Right lobe of liver (tissue), 6 donors: ENCODE measurements at regions not wholly inside any gene's neighbourhood (a gene's known extent, or its start where the extent isn't known, plus 50 kb on each side); places are given as distances from the start of the nearest gene placed in this dataset.

ENCODE experiments used
- ATAC-seq, 4 donors: fragments of 200-7000 bp; cut with Tn5 transposase; one replicate each; pipeline ENCODE4 v1.9.1; 2020; ENCODE audit warnings: mild to moderate bottlenecking in 4 of 4, moderate library complexity in 4 of 4
- DNase-seq, 3 donors: peaks; one replicate each; pipeline ENCODE4 v3.0.0-alpha.2; 2020
- H3K27ac ChIP-seq, 3 donors: fragments of 200-600 bp; one replicate each; pipeline ENCODE4 v1.8.0; 2022
- H3K27me3 ChIP-seq, 2 donors: fragments of 200-600 bp; one replicate each; pipeline ENCODE4 v1.8.0; 2022
- H3K36me3 ChIP-seq, 4 donors: fragments of 200-600 bp; sonication (generic) in 1 of 4; one replicate each; pipeline versions ENCODE4 v1.5.1 to v1.8.0; 2017 to 2022; ENCODE audit warnings: control low read depth in 1 of 4
- H3K4me1 ChIP-seq, 4 donors: fragments of 200-600 bp; sonication (generic) in 1 of 4; one replicate each; pipeline versions ENCODE4 v1.5.1 to v1.8.0; 2017 to 2022; ENCODE audit warnings: control low read depth in 1 of 4
- H3K4me3 ChIP-seq, 3 donors: fragments of 200-600 bp; one replicate each; pipeline ENCODE4 v1.8.0; 2022
- H3K9me3 ChIP-seq, 4 donors: fragments of 200-600 bp; sonication (generic) in 1 of 4; one replicate each; pipeline versions ENCODE4 v1.5.1 to v1.8.0; 2017 to 2022; ENCODE audit warnings: control low read depth in 1 of 4
- POLR2A ChIP-seq: fragments of 450-650 bp; IDR thresholded peaks from one replicate; pipeline ENCODE4 v1.6.1; 2017; ENCODE audit warnings: antibody characterized with exemption, mild to moderate bottlenecking
- WGBS: methylation state at CpG from one replicate; pipeline ENCODE4 v1.1.6; 2018; ENCODE audit warnings: low coverage, low lambda C conversion rate; ENCODE audit not compliant: insufficient coverage; ENCODE audit errors: missing lambda C conversion rate; 5-methylcytosine and 5-hydroxymethylcytosine counted together
- intact Hi-C, 2 donors: fragments of 100-400 bp; cut with DNase I; formaldehyde crosslinking; loops; one replicate each; pipeline versions ENCODE4 v1.11.2 to v1.14.1; 2022
- TF ChIP-seq, protein P1 (sequence below), 4 donors: fragments of 200-600 bp in 3 of 4; fragments of 450-650 bp in 1 of 4; IDR thresholded peaks; one replicate each; pipeline versions ENCODE4 v1.5.1 to v1.8.0; 2016 to 2022; ENCODE audit warnings: antibody characterized with exemption in 4 of 4, mild to moderate bottlenecking in 2 of 4
- donor health status: DM: no; HTN: yes; CAD: no.
- donor health status: DM: no; HTN: no; CAD: no.
- donor health status: DM: no; HTN: no; CAD: no.
- donor health status: DM: no; HTN: yes; CAD: no.
- donor health status: DM: no; HTN: yes; CAD: no.

DNA sequence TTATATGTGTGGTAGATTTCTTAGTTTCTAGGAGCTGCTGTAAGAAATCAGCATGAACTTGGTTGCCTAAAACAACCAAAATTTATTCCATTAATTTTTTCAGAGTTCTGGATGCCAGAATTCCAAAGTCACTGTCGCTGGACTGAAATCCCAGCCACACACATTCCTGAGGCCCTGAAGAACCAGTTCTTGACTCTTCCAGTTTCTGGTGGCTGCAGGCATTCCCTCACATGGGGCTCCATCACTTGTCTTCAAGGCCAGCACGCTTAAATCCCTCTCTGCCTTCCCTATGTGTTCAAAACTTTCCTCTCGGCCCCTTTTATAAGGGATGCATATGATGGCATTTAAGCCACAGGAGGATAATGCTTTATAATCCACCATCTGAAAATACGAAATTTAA is 1237.5 kb upstream of the CDH9 start:
- Histone ChIP-seq H3K4me1 (no peaks in the 10 kb centered on the region), H3K27me3 (no peaks in the 10 kb centered on the region), H3K4me3 (no peak overlapping the region), H3K27ac (no peak overlapping the region), H3K36me3 (no peaks in the 10 kb centered on the region), H3K9me3 (no peaks in the 10 kb centered on the region)
- no peak for DNase-seq
- no peak for ATAC-seq
- 36% methylated on average over 4 of the region's 4 CpGs for WGBS
- intact Hi-C loops: no loop called here
- TF ChIP-seq, protein P1, sequence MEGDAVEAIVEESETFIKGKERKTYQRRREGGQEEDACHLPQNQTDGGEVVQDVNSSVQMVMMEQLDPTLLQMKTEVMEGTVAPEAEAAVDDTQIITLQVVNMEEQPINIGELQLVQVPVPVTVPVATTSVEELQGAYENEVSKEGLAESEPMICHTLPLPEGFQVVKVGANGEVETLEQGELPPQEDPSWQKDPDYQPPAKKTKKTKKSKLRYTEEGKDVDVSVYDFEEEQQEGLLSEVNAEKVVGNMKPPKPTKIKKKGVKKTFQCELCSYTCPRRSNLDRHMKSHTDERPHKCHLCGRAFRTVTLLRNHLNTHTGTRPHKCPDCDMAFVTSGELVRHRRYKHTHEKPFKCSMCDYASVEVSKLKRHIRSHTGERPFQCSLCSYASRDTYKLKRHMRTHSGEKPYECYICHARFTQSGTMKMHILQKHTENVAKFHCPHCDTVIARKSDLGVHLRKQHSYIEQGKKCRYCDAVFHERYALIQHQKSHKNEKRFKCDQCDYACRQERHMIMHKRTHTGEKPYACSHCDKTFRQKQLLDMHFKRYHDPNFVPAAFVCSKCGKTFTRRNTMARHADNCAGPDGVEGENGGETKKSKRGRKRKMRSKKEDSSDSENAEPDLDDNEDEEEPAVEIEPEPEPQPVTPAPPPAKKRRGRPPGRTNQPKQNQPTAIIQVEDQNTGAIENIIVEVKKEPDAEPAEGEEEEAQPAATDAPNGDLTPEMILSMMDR (IDR thresholded peaks at IDR 0.05): no peak
- no peak for TF ChIP-seq POLR2A

DNA sequence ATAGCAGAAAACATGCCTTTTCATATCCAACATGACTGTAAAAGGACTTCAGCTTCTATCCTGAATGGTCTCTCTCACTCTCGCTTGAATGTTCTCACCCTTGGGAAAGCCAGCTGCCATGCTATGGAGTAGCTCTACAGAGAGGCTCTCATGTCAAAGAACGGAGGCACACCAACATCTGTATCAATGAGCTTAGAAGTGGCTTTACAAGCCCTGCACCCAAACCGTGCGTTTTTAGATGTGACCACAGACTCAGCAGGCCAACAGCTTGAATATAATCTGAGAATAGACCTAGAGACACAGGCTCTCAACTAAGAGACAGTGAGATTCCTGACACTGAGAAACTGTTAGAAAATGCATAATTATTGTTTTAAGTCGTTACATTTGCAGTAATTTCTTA is 1231.6 kb upstream of the CDH9 start:
- Histone ChIP-seq H3K4me1 (no peaks in the 10 kb centered on the region), H3K4me3 (no peak overlapping the region), H3K27ac (no peak overlapping the region), H3K9me3 (no peaks in the 10 kb centered on the region), H3K36me3 (no peaks in the 10 kb centered on the region), H3K27me3 (no peaks in the 10 kb centered on the region)
- WGBS: 39% methylated on average over 5 of the region's 5 CpGs
- ATAC-seq: no peak
- no peak for DNase-seq
- TF ChIP-seq POLR2A: no peak
- TF ChIP-seq, protein P1 (IDR thresholded peaks at IDR 0.05): no peak
- intact Hi-C loops: no loop called here

DNA sequence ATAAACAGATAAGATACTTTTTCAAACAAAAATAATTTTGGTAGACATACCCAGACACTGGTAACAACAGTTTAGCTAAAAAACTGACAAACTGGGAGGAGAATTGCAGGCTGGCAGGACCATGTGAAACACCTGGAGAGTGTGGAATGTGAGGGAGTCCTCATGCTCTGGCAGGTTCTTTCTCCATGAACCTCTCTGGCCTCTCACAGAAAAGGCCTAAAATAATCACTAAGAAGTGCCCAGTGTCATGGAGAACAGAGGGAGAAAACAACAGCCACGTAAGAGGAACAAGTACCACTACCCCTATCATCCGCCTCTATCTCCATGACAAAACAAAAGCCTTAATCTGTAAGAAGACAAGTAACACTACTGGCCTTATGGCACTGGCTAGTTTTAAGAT is 1227.5 kb upstream of the CDH9 start:
- Histone ChIP-seq H3K4me3 (no peak overlapping the region), H3K36me3 (no peaks in the 10 kb centered on the region), H3K27me3 (no peaks in the 10 kb centered on the region), H3K9me3 (no peaks in the 10 kb centered on the region), H3K27ac (no peak overlapping the region), H3K4me1 (no peaks in the 10 kb centered on the region)
- DNase-seq: no peak
- TF ChIP-seq, protein P1 (IDR thresholded peaks at IDR 0.05): no peak
- no peak for TF ChIP-seq POLR2A
- no peak for ATAC-seq
- intact Hi-C loops: no loop called here
- WGBS: 65% methylated on average over 2 of the region's 2 CpGs

DNA sequence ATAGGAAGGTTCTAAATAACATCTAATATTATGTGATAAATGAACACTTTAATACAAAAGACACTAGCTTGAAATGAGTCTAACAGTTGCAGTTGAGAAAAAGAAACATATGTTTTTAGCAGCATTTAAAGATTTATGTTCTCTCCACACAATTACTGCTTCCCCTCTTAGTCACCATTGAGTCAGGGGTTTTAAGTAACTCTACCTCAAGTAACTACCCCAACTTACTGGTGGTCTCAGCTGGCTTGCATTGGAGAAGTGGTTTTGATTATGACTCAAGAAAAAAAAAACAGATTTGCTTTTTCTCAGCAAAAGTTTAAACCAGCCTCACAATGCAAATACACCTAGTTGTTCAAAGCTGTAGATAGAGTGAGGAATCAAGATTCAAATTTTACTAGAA is 1216.5 kb upstream of the CDH9 start:
- no peak overlapping the region for H3K27ac ChIP-seq
- no peaks in the 10 kb centered on the region for H3K27me3 ChIP-seq
- ATAC-seq (no peak), DNase-seq (no peak)
- H3K36me3 ChIP-seq: no peaks in the 10 kb centered on the region
- H3K4me3 ChIP-seq: no peak overlapping the region
- H3K4me1 ChIP-seq: no peaks in the 10 kb centered on the region
- intact Hi-C loops: no loop called here
- no peaks in the 10 kb centered on the region for H3K9me3 ChIP-seq
- no peak for TF ChIP-seq POLR2A
- TF ChIP-seq, protein P1 (IDR thresholded peaks at IDR 0.05): no peak

DNA sequence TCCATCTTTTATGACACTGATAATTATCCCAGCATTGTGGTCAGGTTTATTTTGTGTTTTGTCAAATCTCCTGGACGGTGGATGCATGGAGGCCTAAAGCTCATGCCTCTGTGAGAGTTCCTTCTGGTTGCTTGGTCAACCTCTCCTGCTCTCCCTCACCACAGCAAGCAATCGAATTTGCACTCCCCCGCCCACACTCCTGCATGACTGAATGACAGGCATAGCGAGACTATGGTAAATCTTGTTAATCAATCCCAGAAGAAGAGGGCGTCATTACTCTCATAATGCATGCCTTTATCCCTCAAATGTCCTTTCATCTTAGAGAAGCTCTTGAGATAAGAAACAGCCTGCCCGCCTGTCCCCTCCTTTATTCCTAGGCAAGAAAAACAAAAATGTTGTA is 1215.0 kb upstream of the CDH9 start:
- ATAC-seq: no peak
- WGBS: 60% methylated on average over 6 of the region's 6 CpGs
- no peak for DNase-seq
- Histone ChIP-seq H3K4me1 (no peaks in the 10 kb centered on the region), H3K27ac (no peak overlapping the region), H3K36me3 (no peaks in the 10 kb centered on the region), H3K4me3 (no peak overlapping the region), H3K27me3 (no peaks in the 10 kb centered on the region), H3K9me3 (no peaks in the 10 kb centered on the region)
- TF ChIP-seq, protein P1 (IDR thresholded peaks at IDR 0.05): no peak
- TF ChIP-seq POLR2A: no peak
- intact Hi-C loops: no loop called here
